ENCODE measurements at regions not wholly inside any gene's neighbourhood (a gene's known extent, or its start where the extent isn't known, plus 50 kb on each side); places are given as distances from the start of the nearest gene placed in this dataset.
"Not testable (repeated sequence)": the region's sequence is repeated elsewhere in the genome, so short reads cannot be mapped to it uniquely, and the experiment has no call there.

DNA sequence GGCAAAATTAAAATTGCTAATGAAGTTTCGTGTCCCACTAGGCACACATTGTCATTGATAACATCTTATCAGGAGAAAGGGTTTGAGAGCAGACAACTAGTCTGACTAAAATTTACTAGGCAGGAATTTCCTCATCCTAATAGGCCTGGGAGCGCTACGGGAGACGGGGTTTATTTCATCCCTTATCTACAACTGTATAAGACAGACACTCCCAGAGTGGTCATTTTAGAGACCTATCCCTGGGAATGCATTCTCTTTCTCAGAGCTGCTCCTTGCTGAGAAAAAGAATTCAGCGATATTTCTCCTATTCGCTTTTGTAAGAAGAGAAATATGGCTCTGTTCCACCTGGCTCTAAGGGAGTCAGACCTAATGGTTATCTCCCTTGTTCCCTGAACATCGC, 191.8 kb downstream of the NDUFS4 start:
- 0 out of 2 replicates have a peak, but pooled peaks have one; percentile 59 for TF ChIP-seq CBX5 (IDR thresholded peaks at IDR 0.05; ENCODE audit: borderline replicate concordance, low read depth)
- H3K27ac ChIP-seq (ENCODE audit: extremely low read depth, low read depth, low read length); H3K4me3 ChIP-seq; H3K79me2 ChIP-seq (ENCODE audit: control insufficient read depth, insufficient read depth, low read length); H4K20me1 ChIP-seq (replicated peaks; ENCODE audit: control insufficient read depth, insufficient read depth, low read length); H3K9ac ChIP-seq (ENCODE audit: insufficient read depth in 1 of 2, low read depth in 2 of 2, low read length in 2 of 2); H3K4me2 ChIP-seq (ENCODE audit: insufficient read depth, low read length); H3K36me3 ChIP-seq (ENCODE audit: control insufficient read depth, insufficient read depth, low read length); FAIRE-seq; in situ Hi-C loops (cut with MboI); DNase-seq (ENCODE audit: extremely low read depth in 1 of 4, low spot score in 3 of 4); CTCF ChIA-PET (ENCODE audit: low intra/inter-chr PET ratio); H3K4me1 ChIP-seq (replicated peaks in 1 of 2; ENCODE audit: control insufficient read depth in 2 of 2, insufficient read depth in 2 of 2, low read length in 2 of 2); H3K9me1 ChIP-seq (ENCODE audit: control insufficient read depth, insufficient read depth, low read length); H3K9me3 ChIP-seq (replicated peaks; ENCODE audit: control insufficient read depth, insufficient read depth, low read depth, low read length); ATAC-seq; intact Hi-C loops (cut with micrococcal nuclease); POLR2A ChIA-PET; BruUV-seq (replicated peaks); H3K27me3 ChIP-seq (ENCODE audit: control insufficient read depth in 2 of 2, insufficient read depth in 2 of 2, low read length in 2 of 2); H2AFZ ChIP-seq (ENCODE audit: low read depth, low read length): not testable (repeated sequence)
- 12% methylated on average over 7 of the region's 7 CpGs for WGBS (ENCODE audit: insufficient coverage, low coverage, missing lambda C conversion rate)

DNA sequence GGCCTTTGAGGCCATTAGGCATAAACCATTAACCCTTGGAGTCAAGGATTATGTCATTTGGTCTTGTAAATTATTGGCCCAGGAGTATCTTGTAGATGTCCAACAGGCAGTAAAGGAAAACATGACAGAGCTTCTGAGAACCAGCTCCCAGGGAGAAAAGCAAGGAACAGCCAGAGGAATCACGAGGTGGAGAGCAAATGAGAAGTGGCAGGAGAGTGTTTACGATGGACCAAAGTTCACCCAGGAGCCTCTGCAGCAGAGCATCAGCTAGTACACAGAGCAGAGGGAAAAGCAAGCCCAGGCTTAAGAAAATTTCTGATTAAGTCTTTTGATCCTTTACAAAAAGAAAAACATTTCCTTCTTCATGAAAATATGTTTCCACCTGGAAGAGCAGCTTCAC, 206.2 kb downstream of the NDUFS4 start:
- Histone ChIP-seq H3K9ac (ENCODE audit: insufficient read depth in 1 of 2, low read depth in 2 of 2, low read length in 2 of 2) (no peak overlapping the region), H3K9me3 (replicated peaks; ENCODE audit: control insufficient read depth, insufficient read depth, low read depth, low read length) (no peaks in the 10 kb centered on the region), H2AFZ (ENCODE audit: low read depth, low read length) (no peak overlapping the region), H3K4me1 (replicated peaks in 1 of 2; ENCODE audit: control insufficient read depth in 2 of 2, insufficient read depth in 2 of 2, low read length in 2 of 2) (no peaks in the 10 kb centered on the region), H3K36me3 (ENCODE audit: control insufficient read depth, insufficient read depth, low read length) (no peaks in the 10 kb centered on the region), H3K4me3 (no peak overlapping the region), H3K27me3 (ENCODE audit: control insufficient read depth in 2 of 2, insufficient read depth in 2 of 2, low read length in 2 of 2) (peaks cover 0 to 4% of the 10 kb centered on the region in 2 experiments; a peak in 2 of 5 replicates), H3K79me2 (ENCODE audit: control insufficient read depth, insufficient read depth, low read length) (no peaks in the 10 kb centered on the region), H4K20me1 (replicated peaks; ENCODE audit: control insufficient read depth, insufficient read depth, low read length) (no peaks in the 10 kb centered on the region), H3K27ac (ENCODE audit: extremely low read depth, low read depth, low read length) (no peak overlapping the region), H3K4me2 (ENCODE audit: insufficient read depth, low read length) (no peak overlapping the region), H3K9me1 (ENCODE audit: control insufficient read depth, insufficient read depth, low read length) (no peaks in the 10 kb centered on the region)
- ATAC-seq (no peak), DNase-seq (ENCODE audit: extremely low read depth in 1 of 4, low spot score in 3 of 4) (no peak), FAIRE-seq (no peak)
- in situ Hi-C loops (cut with MboI) (no loop called here), intact Hi-C loops (cut with micrococcal nuclease) (no loop called here)
- 3% methylated on average over 2 of the region's 2 CpGs for WGBS (ENCODE audit: insufficient coverage, low coverage, missing lambda C conversion rate)
- TF ChIP-seq, protein P1, sequence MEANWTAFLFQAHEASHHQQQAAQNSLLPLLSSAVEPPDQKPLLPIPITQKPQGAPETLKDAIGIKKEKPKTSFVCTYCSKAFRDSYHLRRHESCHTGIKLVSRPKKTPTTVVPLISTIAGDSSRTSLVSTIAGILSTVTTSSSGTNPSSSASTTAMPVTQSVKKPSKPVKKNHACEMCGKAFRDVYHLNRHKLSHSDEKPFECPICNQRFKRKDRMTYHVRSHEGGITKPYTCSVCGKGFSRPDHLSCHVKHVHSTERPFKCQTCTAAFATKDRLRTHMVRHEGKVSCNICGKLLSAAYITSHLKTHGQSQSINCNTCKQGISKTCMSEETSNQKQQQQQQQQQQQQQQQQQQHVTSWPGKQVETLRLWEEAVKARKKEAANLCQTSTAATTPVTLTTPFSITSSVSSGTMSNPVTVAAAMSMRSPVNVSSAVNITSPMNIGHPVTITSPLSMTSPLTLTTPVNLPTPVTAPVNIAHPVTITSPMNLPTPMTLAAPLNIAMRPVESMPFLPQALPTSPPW (CRISPR knock-in tag; IDR thresholded peaks at IDR 0.05): no peak
- TF ChIP-seq SRSF9 (IDR thresholded peaks at IDR 0.05; ENCODE audit: borderline replicate concordance, low read depth, low read length): no peak
- no peak for TF ChIP-seq TCF7L2 (IDR thresholded peaks at IDR 0.05; ENCODE audit: low read depth, low read length)
- TF ChIP-seq ZNF780A (CRISPR knock-in tag; IDR thresholded peaks at IDR 0.05): no peak
- TF ChIP-seq ETV5 (CRISPR knock-in tag; IDR thresholded peaks at IDR 0.05; ENCODE audit: low read depth): no peak
- BruUV-seq (replicated peaks): no TSS peak
- POLR2A ChIA-PET: interaction anchor here (1.2 kb wide), 1 partner anchor 289 kb away, joined by 3 read pairs; no protein-coding TSS in a partner anchor
- CTCF ChIA-PET (ENCODE audit: low intra/inter-chr PET ratio): no interaction called here

All from K562 (cell line).